ENCODE measurements at regions not wholly inside any gene's neighbourhood (a gene's known extent, or its start where the extent isn't known, plus 50 kb on each side); places are given as distances from the start of the nearest gene placed in this dataset.

DNA sequence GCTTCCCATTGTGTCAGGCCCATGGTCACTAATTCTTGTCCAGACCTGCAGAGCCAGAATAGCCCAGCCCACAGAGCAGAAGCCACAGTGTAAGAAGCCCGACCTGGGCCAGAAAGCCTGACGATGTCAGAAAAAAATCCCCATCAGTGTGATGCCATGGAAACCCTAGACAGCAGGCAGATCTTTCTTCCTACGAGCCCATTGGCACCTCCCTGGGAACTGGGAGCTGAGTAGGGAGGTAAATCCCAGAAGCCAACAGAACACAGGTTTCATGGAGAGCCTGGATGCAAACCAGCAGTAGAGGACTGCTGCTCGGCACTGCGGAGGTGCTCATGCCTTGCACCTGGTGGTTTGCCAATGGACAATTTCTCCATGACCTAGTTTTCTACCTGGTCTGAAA, 82.2 kb upstream of the SLC22A16 start:
- TF ChIP-seq CTCF (IDR thresholded peaks at IDR 0.05) (no peak), POLR2A (IDR thresholded peaks at IDR 0.05) (no peak), POLR2AphosphoS5 (IDR thresholded peaks at IDR 0.05) (no peak)
